ENCODE measurements at regions not wholly inside any gene's neighbourhood (a gene's known extent, or its start where the extent isn't known, plus 50 kb on each side); places are given as distances from the start of the nearest gene placed in this dataset.
"Not testable (repeated sequence)": the region's sequence is repeated elsewhere in the genome, so short reads cannot be mapped to it uniquely, and the experiment has no call there.

DNA sequence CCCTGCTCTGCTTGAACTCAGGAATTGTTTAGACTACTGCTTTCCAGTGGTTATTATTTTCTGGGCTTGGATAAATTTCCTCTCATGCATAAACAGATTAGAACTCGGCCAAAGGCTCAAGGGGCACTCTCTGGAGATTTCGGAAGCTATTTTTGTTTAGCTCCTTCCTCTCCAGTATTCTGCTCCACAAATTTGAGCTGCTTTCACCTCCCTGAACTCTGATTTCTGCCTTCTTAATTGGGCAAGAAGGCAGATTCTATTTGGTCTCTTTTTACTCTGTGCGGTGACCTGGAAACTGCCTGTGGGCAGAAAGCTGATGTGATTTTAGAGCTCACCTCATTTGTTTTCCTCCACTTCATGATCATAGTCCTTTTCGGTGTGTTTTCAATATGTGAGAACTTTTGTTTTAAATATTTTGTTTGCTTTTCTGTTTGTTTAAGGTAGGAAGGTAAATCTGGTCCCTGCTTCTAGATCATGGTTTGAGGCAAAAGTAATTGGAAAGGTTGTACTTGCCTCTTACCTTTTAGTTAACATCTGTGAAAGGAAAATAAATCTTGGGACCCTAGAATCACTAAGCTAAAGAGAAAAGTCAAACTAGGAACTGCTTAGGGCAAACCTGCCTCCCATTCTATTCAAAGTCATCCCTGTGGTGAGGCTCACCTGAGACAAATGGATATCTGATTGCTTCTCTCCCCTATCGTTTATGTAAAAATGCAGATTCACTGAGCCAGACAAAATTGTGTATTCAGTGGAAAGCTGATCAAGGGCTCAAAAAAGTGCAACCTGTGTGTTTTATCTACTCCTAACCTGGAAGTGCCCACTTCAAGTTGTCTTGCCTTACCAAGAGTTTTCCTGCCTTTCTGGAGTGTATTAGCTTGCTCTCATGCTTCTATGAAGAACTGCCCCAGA lies 714.7 kb upstream of the PCDH20 start:
- no peak for DNase-seq (ENCODE audit: low read depth in 4 of 4, low spot score in 1 of 4)

DNA sequence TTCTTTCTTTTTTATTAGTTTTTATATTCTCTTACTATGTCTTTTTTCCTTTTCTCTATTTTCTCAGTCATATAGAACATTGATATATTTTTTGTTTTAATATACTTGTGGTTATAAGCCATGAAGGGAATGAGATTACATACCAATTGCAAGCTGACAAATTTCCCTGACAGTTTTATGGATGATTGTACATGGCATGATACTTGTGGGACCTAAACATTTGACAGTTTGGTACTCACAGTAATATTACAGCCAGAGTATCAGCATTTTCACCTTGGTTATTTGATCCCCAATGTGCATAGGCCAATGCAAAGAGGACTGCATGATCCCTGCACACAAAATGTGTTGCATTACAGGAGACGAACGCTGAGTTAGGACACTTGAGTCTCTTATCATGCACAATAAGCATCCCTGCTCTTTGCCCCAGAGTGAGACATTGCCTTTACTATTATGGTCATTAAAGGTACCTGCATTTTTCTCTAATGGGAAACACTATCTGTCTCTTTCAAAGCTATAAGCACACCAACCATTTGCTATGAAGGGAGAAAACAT lies 713.4 kb upstream of the PCDH20 start:
- no peak for DNase-seq (ENCODE audit: low read depth in 4 of 4, low spot score in 1 of 4)

DNA sequence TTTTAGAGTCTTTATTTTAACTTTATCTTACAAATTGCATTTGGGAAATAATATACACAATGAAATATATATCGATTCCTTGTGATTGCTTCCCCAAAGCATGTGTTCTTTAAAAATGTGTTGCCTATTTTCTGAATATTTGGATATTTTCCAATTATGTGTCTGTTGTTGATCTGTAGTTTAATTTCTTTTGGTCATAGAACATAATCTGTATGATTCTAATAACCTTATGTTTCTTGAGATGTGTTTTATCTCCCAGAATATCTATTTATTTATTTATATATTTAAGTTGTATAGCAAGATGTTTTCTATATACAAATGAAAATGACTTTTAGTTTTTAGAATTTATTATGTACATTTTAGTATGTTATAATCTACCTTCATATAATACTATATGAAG lies 710.8 kb upstream of the PCDH20 start:
- DNase-seq (ENCODE audit: low read depth in 4 of 4, low spot score in 1 of 4) = no peak

DNA sequence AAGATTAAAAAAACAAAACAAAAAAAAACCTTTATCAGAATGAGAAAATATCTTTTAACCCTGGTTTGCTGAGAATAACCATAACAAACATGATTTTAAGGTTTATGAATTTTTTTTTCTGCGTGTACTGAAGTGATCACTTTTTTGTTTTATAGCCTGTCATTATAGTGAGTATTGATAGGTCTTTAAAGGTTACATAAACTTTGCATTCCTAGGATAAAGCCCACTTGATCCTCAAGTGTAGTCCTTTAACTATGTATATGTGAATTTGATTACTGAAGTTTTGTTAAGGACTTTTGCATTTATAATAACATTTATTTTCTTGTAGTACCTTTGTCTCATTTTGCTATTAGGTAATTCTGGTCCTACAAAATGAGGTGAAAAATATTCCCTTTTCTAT lies 709.8 kb upstream of the PCDH20 start:
- no peak for DNase-seq (ENCODE audit: low read depth in 4 of 4, low spot score in 1 of 4)

DNA sequence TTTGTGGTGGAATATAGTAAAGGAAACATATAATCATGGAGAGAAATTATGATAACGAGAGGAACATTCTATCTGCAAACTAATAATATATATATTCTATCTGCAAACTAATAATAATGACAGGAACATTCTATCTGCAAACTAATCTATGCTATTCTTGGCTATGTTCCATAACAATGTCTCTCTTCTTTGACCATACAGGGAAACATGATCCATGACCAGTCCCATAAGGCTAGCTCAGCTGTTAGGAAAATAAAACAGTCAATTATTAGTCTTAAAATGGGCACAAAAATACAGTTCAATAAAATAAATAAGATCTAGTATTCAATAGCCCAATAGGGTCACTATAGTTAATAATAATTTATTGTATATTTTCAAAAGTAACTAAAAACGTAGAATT lies 707.8 kb upstream of the PCDH20 start:
- no peak for DNase-seq (ENCODE audit: low read depth in 4 of 4, low spot score in 1 of 4)

DNA sequence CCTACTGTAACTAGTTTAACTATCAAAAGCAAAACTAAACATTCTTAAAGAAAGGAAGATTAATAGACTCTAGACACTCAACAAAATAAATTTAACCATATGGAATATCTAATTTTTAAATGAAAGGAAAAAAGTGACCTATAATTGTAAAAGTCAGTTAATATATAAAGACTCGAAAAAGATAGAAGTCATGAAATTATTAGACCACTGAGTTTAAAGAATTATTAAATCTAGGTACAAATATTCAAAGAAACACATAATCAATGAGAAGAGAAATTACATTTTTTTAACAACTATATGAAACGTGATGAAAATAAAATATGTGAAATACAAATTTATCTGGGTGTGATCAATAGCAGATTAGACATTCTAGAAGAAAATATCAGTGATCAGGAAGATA lies 706.8 kb upstream of the PCDH20 start:
- DNase-seq (ENCODE audit: low read depth in 4 of 4, low spot score in 1 of 4) = no peak

DNA sequence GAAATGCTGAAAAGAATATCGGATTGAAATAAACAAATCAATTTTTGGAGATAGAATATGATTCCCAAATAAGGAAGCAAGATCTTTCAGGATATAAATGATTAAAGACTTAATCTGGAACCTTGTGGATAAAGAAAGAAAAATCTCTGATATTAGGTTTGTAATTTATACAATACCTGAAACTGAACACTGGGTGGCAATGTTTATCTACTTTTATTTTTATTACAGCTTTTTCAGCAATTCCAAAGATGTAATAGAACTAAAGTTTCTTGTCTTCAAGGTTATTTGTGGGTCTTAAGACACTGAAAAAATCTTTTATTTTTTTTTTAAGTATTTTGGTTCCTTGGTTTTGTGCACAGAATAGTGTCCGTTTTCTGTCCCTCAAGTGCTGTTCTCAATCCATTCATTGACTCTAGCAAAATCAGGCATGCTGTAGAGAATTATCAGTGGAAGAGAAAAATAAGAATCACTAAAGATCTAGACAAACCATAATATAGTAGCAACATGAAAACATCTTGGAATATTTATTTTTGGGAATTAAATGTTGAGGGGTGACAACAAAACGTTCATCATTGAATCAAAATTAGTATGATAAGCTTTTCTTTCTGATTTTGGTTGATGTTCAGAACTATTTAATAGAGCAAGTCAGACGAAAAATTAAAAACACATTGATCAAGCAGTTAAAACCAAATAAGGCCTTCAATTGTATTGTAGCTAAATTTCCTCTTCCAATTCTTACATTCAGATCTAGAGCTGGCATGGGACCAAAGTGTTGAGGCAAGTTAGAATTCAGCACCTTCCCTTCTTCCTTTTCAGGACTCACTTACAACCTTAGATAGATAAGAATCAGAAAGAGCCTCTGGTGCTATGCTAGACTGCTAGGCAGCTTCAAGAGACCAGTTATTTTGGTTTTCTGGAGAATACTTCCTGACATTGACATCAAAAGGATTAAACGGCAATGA lies 704.4 kb upstream of the PCDH20 start:
- DNase-seq (ENCODE audit: low read depth in 4 of 4, low spot score in 1 of 4) = no peak

DNA sequence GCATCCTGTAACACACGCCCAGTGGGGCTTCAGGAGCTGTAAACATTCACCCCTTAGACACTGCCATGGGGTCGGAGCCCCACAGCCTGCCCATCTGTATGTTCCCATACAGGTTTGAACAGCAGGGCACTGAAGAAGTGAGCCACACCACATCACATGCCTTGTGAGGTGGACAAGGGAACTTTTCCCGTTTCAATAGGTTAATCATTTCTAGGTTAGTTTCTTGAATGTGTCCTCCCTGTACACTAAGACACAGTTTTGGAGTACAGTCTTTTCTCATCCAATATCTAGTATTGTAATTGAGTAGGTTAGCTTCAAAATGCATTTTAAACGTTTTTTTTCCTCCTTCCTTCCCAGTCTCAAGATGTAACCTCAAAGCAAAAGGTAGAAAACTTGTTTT lies 700.2 kb upstream of the PCDH20 start:
- no peak for DNase-seq (ENCODE audit: low read depth in 4 of 4, low spot score in 1 of 4)

DNA sequence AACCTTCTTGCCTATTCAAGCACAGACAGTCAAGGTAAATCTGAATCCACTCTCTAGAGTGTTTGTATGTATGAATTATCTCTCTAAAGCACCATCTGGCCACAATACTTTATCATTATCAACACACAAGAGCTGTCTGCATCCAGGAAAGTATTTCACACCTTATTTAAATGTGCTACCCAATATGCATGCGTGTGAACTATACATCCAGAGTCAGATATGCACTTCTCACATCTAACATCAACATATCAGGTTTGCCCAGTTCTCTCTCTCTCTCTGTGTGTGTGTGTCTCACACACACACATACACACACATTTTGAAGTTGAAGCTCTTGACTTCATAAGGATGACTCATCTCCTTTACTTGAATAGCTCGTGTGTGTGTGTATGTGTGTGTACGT lies 697.5 kb upstream of the PCDH20 start:
- no peak for DNase-seq (ENCODE audit: low read depth in 4 of 4, low spot score in 1 of 4)

DNA sequence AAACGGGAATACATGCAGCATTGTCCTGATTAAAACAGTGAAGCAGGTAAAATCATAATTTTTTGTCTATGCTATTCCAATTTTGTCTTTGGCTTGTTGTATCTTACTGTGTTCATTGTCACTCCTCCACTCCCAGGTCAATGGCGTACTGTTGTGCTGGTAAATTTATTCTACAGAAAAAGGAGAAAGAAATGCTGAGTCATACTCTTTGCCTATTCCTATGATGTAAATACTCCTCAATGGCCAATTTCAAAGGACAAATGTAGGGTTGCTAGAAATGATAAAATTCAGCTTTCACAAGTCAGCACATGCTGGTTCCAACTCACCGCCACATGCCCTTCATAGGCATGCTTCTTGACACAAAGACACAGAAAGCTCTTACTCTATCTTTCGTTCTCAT lies 694.4 kb upstream of the PCDH20 start:
- no peak for DNase-seq (ENCODE audit: low read depth in 4 of 4, low spot score in 1 of 4)

DNA sequence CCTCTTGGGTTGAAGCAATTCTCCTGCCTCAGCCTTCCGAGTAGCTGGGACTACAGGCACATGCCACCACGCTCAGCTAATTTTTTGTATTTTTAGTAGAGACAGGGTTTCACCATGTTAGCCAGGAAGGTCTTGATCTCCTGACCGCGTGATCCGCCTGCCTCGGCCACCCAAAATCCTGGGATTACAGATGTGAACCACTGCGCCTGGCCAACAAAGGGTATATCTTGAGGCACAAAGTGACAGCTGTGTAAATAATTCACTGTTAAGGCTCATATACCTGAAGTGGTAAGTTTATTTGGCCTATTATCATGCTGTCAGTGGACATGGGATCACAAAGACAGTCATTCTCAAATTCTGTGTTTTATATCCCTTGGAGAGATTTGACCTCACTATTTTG lies 688.5 kb upstream of the PCDH20 start:
- DNase-seq (ENCODE audit: low read depth in 4 of 4, low spot score in 1 of 4) = not testable (repeated sequence)

DNA sequence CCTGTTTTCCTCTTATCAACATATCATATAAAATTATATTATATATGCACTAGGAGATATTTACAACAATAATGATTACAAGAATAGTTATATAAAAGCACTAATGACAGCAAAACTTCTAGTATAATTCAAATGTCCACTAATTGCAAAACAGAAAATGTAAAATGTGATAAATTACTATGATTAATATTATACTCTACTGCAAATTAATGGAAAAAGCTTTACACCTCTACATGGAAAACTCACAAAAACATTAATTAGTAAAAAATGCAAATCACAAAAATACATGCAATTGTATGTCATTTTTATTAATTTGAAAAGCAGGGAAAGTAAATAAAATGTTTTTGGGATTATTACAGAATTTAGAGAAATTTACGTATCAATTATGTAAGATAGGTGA lies 681.0 kb upstream of the PCDH20 start:
- no peak for DNase-seq (ENCODE audit: low read depth in 4 of 4, low spot score in 1 of 4)

DNA sequence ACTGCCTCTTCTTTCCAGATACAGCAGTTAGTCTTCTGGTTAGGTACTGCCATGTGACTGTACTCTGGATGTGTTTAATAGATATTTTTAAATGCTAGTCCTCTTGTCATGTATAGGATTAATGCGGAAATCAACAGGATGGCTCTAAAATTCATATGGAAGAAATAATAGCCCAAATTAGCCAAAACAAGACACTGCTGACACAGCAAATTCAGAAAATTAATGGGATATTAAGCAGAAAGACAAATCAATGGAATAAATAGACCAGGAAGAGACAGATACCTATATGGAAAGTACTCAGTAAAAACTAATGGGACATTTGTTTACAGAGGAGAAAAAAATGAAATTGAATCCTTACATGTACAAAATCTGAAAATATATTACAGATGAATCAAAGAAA lies 679.3 kb upstream of the PCDH20 start:
- DNase-seq (ENCODE audit: low read depth in 4 of 4, low spot score in 1 of 4) = no peak

DNA sequence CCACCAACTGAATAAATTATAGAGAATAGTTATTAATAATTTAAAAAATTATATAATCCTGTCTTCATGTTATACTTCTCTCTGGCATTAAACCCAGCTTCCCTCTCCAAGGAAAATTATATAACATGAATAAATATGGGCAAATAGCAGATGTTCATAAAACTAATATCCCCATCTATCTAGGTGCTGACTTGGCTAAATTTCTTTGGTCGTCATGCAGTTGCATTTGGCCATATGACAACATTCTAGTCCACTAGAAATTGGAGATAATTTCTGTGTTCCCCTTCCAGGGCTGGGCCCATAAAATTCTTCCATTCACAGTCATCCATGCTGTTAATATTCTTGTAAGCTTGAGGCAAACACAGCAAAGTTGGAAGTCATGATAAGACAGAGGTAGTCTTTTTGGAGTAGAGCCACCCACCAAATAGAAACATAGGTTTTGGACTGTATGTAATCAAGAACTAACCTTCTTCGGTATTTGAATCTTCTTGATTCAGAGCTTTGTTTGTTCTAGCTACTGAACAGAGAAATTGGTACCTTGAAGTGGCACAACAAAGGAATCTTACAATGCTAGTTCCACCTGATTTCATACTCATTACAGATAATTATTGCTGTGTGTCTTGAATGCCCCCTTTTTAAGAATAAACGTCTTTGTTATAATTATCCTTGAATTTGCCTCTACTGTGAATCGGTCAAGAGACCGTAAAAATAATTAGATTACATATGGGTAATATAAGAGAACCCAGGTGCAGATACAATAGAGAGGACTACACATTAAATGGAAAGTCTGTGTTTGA lies 678.5 kb upstream of the PCDH20 start:
- DNase-seq (ENCODE audit: low read depth in 4 of 4, low spot score in 1 of 4) = no peak

DNA sequence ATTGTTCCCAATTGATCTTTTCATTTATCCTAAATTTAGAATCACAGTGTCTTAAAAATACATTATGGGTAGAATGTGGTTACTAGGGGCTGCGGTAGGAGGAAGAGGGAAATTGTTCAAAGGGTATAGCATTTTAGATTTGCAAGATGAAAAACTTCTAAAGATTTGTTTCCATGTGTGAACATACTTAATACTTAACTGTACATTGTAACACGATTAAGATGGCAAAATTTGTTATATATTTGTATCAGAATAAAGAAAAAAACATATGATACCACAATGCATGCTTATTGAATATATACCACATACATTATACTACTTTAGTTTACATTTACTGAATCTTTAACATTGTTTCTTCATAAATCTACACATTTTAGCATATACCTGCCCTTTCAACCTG lies 677.3 kb upstream of the PCDH20 start:
- DNase-seq (ENCODE audit: low read depth in 4 of 4, low spot score in 1 of 4) = no peak

DNA sequence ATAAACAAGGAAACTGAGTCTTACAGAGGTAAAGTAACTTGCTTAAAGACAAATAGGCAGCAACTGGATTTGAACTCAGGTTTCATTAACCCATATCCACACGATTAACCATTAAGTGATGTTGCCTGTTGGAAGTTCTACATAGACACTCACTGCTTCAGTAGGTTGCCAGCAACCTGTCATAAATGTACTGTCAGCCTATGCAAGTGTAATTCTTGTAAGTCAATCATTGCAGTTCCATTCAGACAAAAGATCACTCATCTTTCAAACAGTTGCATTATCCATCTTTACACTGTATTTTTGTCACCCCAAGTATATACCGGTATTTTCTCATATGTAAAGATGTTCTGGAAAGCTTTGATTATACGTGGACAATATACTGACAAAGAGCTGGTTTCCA lies 676.9 kb upstream of the PCDH20 start:
- DNase-seq (ENCODE audit: low read depth in 4 of 4, low spot score in 1 of 4) = no peak

DNA sequence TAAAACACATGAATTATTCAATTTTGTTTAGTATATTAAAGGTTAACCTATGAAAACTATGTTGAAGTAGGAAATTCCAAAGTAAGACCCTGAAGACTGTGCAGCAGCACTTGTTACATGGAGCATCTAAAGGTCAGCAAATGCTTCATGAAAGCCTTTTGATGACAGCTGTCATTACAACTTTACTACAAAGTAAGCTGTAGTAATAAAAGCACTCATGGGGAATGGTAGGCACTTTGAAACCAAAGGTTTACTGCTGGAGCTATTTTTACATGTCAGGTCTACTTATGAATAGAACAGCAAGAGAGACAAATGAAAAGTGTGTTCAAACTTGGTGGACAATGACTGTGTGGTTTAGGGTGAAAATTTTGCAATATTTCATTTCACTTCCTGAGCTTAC lies 672.5 kb upstream of the PCDH20 start:
- DNase-seq (ENCODE audit: low read depth in 4 of 4, low spot score in 1 of 4) = no peak

DNA sequence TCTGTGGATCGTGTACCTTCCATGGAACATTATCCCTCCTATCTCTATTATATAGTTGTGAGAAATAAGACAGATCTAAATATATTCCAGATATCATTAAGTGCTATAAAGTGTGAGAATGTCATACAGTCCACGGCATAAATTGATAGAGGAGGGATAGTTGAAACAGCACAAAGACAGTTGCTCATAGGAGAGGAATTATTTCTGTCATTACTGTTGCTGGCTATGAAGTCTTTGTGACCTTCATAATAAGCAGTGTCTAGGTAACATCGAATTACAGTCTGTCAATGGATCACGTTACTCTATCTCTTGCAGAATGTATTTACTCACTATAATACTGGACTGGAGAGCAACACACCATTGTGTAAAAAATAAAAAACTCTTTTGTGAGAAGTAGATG lies 671.5 kb upstream of the PCDH20 start:
- DNase-seq (ENCODE audit: low read depth in 4 of 4, low spot score in 1 of 4) = no peak

DNA sequence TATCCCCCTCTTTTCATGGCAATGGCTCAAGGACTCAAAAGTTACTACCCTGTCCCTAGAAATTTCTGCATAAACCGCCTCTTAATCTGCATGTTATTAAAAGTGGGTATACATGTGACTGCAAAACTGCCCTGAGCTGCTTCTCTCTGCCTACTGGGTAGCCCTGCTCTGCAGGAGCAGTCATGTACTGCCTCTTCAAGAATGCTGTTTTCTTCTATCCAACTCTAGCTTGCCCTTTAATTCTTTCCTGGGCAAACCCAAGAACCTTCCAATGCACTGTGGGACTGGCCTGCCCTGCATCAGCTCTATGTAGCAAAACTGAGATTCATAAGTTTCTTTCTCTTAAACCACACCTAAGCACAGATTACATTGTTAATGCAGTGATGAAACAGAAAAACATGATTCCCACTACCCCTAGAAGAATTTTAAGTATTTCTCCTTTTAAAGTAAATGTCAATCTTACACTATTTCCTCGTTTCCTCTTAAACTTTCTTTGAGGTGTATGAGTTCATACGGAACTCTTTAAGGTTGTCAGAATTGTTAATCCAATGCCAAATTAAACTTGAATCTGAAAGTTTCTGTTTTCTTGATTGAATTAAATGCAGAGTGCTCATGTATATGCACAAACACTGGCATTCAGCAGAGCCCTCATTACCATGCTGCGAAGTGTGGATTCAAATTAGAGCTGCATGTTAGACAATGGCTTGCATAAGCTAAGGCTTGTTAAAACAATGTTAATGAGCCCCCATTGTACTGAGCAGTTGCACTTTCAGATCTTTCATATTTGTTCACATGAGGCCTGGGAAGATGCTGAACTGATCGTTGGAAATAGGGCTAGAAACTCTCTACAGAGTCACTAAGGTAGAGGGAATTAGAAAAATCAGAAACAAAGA lies 669.9 kb upstream of the PCDH20 start:
- no peak for DNase-seq (ENCODE audit: low read depth in 4 of 4, low spot score in 1 of 4)

DNA sequence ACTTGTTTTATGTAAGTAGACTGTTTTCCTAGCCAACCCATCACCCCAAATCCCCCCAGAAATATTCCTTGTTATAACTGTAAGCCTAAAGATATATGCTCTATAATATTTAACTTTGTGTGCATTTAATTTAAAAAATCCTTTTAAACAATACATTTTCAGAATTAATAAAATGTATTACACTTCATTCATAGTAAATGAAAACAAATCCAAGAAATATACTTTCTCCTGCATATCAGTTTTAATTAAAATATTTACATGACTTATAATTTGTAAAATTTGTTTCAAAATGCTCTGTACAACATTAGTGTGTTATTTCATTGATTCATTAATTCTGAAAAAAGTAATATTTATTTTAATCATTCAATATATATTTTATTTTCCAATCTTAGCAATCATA lies 669.1 kb upstream of the PCDH20 start:
- DNase-seq (ENCODE audit: low read depth in 4 of 4, low spot score in 1 of 4) = no peak
